AML-193 (cell line): ENCODE measurements at regions not wholly inside any gene's neighbourhood (a gene's known extent, or its start where the extent isn't known, plus 50 kb on each side); places are given as distances from the start of the nearest gene placed in this dataset.
"Not testable (repeated sequence)": the region's sequence is repeated elsewhere in the genome, so short reads cannot be mapped to it uniquely, and the experiment has no call there.

ENCODE experiments used
- DNase-seq, 2 experiments: peaks; one replicate each; lab custom pipeline; 2025; lab: John Stamatoyannopoulos, UW

DNA sequence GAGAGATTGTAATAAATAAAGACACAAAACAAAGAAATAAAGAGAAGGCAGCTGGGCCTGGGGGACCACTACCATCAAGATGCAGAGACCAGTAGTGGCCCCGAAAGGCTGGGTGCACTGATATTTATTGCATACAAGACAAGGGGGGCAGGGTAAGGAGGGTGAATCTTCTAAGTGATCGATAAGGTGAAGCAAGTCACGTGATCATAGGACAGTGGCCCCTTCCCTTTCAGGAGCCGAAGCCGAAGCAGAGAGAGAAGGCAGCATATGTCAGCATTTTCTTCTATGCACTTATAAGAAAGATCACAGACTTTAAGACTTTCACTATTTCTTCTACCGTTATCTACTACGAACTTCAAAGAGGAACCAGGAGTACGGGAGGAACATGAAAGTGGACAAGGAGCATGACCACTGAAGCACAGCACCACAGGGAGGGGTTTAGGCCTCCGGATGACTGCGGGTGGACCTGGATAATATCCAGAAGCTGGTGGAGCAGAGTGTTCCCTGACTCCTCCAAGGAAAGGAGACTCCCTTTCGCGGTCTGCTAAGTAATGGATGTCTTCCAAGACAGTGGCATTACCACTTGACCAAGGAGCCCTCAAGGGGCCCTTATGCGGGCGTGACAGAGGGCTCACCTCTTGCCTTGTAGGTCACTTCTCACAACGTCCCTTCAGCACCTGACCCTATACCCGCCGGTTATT, 126.4 kb downstream of the RBM46 start:
- not testable (repeated sequence) for DNase-seq

DNA sequence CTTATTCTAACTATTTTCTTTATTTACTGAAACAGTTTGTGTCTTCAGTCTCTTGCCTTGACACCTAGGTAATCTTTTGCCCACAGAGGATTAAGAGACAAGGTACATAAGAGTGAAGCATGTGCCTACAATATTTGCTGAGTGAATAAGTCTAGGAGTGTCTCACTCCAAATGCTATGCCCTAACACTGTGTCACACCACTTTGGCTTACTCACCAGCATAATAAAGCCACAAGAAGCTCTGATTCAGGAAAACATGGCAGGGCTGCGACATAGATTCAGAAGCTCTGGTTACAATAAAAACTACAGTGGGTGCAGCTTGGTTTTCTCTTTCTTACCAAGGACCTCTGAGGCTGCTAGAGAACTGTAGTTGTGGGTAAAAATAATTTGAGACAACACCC, 127.1 kb downstream of the RBM46 start:
- DNase-seq: no peak

DNA sequence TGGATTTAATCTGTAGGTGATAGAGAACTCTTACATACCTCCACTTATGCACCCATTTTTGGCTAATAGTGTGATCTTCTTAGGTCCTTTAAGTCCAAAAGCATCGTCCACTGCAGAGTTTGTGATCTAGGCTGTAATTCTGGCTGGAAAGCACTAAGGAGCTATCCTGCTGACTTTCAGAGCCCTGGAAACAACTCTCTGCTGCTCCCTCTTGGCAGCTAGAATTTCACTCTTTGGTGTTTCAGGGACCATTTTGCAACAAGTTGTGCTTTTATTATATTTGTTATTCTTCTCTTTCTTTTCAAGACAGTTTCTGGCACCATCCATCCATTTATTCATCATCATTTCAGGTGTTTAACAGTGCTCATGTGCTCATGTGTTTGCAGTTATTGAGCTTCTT, 130.0 kb downstream of the RBM46 start:
- DNase-seq: no peak

DNA sequence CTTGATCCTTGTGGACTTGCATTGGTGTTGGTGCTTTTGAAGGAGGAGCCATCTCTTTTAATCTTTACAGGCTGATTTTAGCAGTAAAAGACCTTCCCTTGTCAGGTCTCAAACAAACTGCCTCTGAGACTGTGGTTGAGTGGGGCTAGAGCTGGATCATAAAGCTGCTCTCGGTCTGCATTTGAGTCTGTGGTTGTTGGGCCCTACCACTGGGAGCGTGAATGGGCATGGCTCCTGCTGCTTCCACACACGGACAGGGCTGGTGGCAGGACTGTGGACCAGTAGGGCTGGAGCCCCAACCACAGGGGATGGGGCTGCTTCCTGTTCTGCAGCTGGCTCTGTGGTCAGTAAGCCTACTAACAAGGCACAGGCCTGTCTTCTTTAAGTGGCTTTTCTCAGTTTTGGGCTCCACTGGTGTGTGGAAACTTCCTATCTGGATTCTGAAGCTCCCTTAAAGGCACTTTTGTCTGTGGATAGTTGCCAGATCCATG, 130.6 kb downstream of the RBM46 start:
- DNase-seq: no peak

DNA sequence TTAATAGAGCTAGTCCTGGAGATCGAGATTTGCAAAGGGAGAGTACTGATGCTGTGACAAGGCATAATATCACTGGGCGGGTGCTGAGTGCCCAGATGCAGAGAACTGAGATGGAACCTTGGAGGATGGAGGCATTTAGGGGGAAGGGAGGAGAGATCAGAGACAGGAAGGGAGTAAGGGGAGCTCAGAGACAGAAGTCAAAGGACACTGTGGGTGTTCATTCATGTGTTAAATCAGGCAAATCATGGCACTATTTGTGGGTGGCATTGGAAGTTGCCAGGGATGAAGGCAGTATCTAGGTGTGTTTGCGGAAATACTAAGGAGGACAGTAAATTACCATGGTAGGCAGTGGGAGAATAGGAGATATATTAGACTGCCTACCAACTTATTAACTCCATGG, 135.0 kb downstream of the RBM46 start:
- no peak for DNase-seq

DNA sequence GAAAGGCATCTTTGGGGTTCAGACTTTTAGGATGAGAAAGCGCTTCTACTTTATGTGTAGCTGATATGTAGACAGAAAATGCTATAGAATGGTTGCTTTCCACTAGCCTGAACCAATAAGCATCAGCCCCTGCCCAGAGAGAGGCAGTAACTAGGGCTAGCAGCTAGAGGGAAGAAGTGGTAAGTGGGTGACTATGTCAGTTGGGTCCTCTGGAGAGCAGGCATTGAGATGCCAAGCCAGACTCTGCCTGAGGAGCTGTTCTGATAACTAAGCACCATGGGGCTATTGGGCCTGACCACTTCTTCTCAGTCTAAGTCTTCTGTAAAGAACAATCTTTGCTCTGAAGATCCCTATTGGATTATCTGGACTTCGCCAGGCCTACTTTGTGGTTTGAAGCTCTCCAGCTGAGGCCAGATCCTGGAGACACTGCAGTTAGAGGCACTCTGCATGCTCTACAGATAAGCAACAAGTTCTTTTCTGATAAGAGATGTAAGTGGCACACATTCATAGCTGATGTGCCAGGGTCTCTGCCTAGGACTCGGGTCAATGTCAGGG, 146.1 kb downstream of the RBM46 start:
- no peak for DNase-seq

DNA sequence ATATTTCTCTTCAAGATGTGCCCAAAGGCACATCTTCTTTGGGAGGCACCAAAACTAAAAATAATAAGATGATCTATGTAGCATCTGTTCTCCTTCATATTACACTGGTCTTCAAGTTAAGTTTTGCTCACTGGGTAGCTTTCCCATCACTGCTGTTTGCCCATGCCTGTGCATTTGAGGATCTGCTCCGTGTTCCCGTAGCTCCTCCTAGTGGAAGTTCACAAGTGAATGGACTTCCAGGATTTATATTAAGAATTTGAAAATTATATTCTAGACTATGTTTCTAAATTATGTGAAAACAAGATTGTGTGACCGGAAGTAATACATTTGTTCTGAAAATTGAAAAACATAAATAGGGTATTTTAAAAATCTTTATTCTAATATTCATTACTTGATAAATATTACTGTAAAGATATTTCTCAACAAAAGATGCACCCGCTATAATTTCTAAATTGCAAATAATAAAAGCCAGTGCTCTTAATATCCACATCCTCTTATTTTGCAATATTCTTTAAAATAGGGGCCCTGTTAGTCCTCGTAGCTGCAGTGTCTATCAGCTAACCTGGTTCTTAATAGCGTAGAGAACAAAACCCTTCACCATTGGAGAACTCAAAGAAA, 147.7 kb downstream of the RBM46 start:
- DNase-seq: peak in 1 of 2 experiments; percentile 3

DNA sequence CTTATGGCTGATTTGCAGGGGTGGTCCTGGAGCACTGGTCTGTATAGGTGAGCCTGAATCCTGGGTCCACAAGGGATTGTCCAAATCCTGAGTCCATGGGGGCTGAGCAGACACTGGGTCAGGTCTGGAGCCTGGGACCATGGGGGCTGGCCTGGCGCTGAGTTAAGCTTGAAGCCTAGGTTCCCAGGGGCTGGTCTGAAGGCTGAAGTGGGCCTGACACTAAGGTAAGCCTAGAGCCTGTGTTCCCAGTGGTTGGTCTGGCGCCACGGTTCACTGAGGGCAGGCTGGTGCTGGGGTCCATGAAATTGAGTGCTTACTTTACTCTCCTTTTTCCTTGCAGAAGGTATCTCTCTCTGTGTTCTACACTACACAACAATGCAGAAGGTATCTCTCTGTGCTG, 155.8 kb downstream of the RBM46 start:
- no peak for DNase-seq

DNA sequence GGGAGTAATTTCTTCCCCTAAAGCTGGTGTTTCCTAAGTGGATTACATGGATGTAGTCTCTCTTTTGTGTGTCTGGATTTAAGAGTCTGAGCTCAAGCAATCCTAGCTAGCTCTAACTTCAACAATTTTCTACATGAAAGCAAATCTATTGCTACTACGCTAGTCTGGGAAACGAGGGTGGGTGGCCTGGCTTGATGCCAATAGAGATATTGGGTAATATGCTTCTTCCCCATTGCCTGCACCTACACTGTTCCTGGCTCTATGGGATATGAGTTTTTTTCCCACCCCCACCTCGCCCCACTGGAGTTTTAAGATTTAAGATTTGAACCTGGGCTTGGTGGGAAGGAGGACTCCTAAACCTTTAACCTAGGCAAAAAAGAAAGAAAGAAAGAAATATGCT, 158.8 kb downstream of the RBM46 start:
- DNase-seq: no peak

DNA sequence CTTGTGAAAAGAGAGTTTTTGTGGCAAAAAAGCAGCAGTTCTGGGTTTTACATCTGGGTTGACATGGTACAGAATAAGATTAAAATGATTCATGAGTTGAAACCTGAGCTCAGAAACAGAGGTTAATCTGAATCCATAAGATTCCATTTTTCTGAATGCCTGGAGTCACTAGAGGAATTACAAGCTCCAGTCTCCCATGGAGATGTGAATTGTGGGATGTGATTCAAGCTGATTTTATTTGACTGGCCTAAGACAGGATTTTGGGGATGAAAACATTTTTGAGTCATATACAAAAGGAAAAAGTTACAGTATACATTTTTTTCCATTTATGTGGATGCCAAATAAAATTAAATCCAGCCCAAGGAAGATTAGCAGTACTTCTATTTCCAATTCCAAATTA, 161.1 kb downstream of the RBM46 start:
- DNase-seq: no peak

DNA sequence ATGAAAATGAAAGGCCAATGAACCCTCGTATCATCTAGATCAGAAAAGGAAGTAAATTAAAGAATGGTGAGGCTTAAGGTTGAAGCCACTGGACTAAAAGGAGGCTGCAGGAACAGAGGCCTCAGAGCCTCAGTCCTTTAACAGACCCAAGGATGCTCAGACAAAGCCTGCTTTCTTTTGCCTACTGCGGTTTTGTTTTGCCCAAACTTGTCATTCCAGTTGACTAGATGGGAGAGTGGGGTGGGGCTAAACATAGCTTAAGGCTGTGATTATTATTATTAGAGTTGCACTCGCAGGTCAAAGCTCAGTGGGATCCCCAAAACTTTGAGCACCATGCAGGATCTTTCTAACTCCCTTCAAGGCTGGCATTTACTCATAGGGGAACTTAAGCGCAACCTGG, 163.9 kb downstream of the RBM46 start:
- no peak for DNase-seq

DNA sequence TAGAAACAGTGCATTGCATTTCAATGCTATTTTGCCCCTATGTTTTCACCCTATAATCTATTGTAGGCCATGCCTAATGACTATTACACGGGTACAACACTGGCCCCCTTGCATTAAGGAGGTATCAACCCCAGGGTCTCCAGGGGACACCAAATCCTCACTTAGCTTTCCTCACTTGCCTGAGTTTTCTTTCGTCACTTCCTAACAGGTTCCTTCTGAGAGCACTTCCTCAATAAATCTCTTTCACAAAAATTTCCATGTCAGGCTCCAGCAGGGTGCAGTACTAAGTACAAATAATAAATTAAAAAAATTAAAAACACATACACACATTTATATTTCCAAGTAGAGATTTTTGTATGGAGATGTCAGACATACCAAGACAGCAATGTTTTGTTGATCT, 165.0 kb downstream of the RBM46 start:
- DNase-seq: no peak

DNA sequence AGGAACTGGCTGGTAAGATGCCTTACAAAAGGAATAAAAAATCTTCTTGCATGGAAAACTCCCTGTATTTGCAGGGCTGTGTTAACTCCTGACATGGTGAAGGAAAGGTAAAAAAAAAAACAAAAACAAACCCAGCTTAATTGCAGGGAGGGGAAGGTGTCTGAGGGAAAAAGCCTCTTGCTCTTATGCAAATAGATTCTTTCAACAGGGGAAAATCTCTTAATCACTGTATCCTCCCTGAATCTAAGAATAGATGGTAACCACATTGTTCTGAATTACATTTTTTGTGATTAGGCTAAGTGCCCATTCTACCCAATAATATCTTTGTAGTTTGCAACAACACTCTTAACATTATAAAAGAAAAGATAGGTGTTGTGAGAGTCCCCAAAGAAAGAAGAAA, 172.6 kb downstream of the RBM46 start:
- no peak for DNase-seq

DNA sequence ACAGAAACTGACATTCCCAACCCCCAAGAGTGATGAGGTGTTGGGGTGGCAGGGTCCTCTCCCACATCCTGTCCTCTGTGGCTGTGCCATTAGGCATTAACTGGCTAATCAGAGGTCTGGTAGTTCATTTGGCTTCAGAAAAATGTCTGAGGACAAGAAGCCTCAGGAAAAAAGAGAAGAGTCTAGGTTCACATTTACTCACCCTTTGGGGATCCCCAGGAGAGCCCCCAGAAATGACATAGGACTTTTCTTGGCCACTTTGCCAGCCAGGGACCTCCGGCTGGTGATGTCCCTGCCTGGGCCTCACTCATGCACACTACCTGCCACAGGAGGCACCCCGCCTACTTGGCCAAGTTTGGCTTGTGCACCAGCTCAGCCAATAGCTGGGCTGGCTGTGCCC, 173.0 kb downstream of the RBM46 start:
- DNase-seq: no peak

DNA sequence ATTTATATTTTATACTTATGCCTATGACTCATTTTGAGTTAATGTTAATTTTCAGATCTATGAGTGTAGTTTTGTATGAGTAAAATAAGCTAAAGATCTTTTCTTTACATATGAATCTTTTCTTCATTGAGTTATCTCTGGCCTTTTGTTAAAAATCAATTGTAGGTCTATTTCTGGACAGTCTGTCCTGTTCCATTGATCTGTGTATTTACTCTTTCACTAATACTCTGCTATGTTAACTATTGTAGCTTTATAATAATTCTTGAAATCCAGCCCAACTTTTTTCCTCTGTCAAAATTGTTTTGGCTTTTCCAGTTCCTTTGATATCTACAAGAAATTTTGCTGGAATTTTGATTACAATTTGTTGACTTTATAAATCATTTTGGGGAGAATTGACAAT, 177.0 kb downstream of the RBM46 start:
- DNase-seq: no peak

DNA sequence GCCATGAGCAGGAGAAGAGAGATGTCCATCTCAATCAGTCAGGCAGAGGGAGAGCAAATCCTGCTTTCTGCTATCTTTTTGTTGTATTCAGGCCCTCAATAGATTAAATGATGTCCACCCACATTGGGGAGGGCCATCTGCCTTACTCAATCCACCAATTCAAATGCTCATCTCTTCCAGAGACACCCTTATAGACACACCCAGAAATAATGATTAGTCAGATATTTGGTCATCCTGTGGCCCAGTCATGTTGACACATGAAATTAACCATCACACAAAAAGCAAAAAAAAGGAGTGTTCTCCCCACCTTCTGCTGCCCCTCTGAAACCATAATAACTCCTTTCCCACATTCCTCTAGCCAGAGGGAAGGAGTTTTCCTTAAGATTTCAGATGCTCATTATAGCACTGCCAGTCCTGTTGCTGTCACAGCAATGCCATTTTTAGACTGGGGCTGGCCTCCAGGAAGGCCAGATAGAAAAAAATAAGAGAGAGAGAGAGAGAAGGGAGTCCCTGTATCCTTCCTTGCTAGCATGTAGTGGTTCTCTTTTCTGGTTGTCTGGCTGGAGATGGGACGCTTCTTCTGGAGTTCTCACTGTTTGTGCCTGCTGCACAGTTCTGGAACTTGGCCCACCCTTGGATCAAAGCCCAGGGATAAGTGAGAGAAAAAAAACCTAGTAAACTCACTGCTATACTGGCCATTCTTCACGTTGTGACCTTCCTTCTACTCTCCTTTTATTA, 177.7 kb downstream of the RBM46 start:
- DNase-seq: no peak

DNA sequence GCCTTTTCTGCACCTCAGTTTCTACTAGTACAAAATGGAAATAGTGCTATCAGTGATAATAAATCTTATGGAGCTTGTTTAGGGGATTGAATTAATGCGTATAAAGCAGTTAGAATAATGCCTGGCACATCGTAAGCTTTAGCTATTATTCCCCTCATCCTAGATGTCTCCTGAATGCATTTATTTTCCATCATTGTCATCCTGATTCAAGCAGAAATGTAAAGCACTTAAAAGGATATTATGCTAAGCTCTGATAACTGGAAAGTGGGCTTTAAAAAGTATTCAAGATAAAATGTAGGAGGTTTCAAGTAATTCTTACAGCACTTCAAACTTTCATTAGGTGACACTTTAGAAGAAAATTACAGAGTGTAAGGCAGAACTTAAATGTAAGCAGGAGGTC, 178.7 kb downstream of the RBM46 start:
- no peak for DNase-seq

DNA sequence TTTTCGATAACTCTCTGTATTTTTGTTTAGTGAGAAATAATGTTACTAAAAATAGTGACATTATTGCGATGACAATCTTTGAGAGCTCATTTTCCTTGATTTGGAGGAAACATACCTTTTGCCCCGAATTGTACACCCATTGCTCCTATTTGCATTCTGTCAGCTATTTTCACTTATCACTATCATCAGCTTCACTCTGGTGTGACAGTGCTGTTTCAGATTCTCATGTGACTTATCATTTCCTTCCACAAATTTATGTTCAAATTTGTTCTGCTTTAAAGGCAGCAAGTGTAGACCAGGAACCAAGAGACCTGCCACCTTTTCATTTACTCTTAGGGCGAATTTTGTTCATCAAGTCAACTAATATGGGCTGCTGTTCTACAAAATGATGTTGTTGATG, 179.4 kb downstream of the RBM46 start:
- no peak for DNase-seq

DNA sequence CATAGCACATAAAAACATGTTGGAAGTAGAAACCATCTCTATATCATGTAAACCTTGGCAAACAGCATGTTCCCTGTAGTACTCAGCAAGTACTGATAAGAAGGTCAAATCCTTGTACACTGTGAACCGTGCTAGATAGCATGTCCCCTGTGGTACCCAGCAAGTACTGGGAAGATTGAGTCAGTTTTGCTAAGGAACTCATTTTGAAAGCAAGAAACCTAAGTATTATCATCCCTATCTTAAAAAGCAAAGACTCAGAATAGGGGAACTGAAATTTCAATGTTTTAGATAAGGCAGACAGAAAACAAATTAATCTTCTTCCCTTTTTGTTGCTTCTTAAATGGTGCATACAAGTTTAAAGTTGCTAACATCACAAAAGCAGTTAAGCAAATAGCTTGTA, 180.2 kb downstream of the RBM46 start:
- no peak for DNase-seq

DNA sequence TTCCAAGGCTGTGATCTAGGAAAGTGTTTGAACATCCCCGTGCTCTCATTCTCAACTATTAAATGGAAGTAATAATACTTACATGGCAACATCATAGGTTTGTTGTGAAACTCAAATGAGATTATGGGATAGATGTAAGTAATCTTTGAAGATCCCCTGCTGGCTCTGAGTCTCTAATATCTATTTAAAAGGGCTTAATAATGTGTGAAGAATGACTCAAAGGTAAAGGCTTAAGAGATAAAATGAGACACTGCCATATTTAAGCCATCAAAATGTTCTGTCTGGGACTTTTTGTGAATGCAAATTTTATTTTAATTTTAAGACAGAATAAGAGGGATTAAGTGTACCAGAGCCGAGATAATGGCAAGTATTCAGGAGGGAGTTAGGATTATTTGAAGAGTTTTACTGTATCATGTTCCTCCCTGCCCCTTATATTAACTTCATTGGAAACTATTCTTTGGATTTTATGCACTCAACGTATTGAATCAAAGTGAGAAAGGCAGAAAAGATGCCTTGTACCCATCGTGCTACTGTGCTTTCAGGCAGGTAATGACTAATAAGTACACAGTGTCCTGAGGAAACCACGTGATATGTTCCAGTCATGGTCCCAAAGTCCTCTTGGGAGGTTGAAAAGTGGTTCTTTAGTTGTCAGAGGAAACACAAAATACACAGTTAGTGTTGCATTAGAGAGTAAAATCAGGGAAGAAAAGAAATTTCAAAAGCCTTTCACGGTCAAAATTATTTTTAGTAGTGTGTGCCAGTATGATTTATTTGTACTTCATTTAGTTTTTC, 192.4 kb downstream of the RBM46 start:
- DNase-seq: no peak

DNA sequence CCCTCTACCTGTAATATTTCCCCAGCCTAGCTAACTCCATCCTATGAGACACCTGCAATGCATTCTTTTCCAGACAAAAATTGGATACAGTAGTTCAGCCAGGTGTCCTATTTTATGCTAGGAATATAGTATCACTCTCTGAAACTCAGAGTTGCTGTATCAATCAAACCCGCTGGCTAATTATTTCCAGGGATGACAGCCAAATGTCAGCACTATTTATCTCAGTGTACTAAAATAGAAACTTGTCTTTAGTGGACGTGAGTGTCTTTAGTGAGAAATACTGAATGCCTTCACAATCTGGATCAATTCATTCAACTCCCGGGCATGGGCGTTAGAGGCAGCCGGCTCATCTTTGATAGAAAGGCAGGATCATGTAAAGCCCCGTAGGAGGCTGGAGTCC, 196.2 kb downstream of the RBM46 start:
- DNase-seq: no peak
